Natural killer cell treated with Interleukin-12 subunit alpha and Interleukin-12 subunit beta and Interleukin-15 and Interleukin-18, amount 100 ng/mL, for 72 hours (primary cell): ENCODE measurements at regions not wholly inside any gene's neighbourhood (a gene's known extent, or its start where the extent isn't known, plus 50 kb on each side); places are given as distances from the start of the nearest gene placed in this dataset.

Experiments used
- ATAC-seq, 2 donors: fragments of 150-1000 bp; cut with Tn5 transposase in 1 of 2; sonication (Bioruptor Pico), chemical (Tn5 transposase) in 1 of 2; 2 replicates each; pipeline ENCODE4 v1.10.0; 2021
- DNase-seq: peaks from one replicate; pipeline ENCODE4 v3.0.0; 2022; ENCODE audit warnings: low spot score
- H3K27ac Mint-ChIP-seq, 2 donors: 1 replicate in 1 of 2; 2 replicates in 1 of 2; pipeline ENCODE4 v1.8.0; 2022; ENCODE audit warnings: mixed read lengths in 2 of 2, mild to moderate bottlenecking in 1 of 2, moderate library complexity in 1 of 2
- H3K27me3 Mint-ChIP-seq, 2 donors: 1 replicate in 1 of 2; 2 replicates in 1 of 2; pipeline ENCODE4 v1.8.0; 2022; ENCODE audit warnings: mixed read lengths in 2 of 2
- H3K36me3 Mint-ChIP-seq: one replicate; pipeline ENCODE4 v1.8.0; 2022; ENCODE audit warnings: mixed read lengths
- H3K4me1 Mint-ChIP-seq, 2 donors: 1 replicate in 1 of 2; 2 replicates in 1 of 2; pipeline ENCODE4 v1.8.0; 2022; ENCODE audit warnings: low read depth in 2 of 2, mixed read lengths in 2 of 2, mild to moderate bottlenecking in 1 of 2
- H3K4me3 Mint-ChIP-seq: one replicate; pipeline ENCODE4 v1.8.0; 2022; ENCODE audit warnings: mixed read lengths
- H3K9me3 Mint-ChIP-seq: 2 replicates; pipeline ENCODE4 v1.8.0; 2022; ENCODE audit warnings: mixed read lengths

- Mint-ChIP-seq H3K27ac (no peak overlapping the region), H3K4me3 (no peak overlapping the region), H3K4me1 (no peaks in the 10 kb centered on the region), H3K36me3 (peaks cover 4% of the 10 kb centered on the region), H3K27me3 (peaks cover 2 to 38% of the 10 kb centered on the region in 2 donors), H3K9me3 (no peaks in the 10 kb centered on the region)
- no peak for DNase-seq
- no peak for ATAC-seq
These were observed 75.9 kb upstream of the CCNG1 start for GRCh38 chr5:163361450-163361849.

- no peaks in the 10 kb centered on the region for H3K4me1 Mint-ChIP-seq
These were observed 74.5 kb upstream of the CCNG1 start for GRCh38 chr5:163362840-163363371.

GRCh38 chr5:163363389-163363788 lies 74.0 kb upstream of the CCNG1 start:
- Mint-ChIP-seq H3K36me3 (peaks cover 4% of the 10 kb centered on the region), H3K4me3 (no peak overlapping the region), H3K4me1 (no peaks in the 10 kb centered on the region), H3K27me3 (peaks cover 5 to 46% of the 10 kb centered on the region in 2 donors), H3K9me3 (no peaks in the 10 kb centered on the region), H3K27ac (no peak overlapping the region)
- DNase-seq (no peak), ATAC-seq (no peak)

More at GRCh38 chr5:163362840-163363371, 74.5 kb upstream of the CCNG1 start:
- ATAC-seq (no peak), DNase-seq (no peak)
- Mint-ChIP-seq H3K27ac (no peak overlapping the region), H3K36me3 (peaks cover 4% of the 10 kb centered on the region), H3K4me3 (no peak overlapping the region), H3K9me3 (no peaks in the 10 kb centered on the region), H3K27me3 (peaks cover 5 to 46% of the 10 kb centered on the region in 2 donors)

DNA sequence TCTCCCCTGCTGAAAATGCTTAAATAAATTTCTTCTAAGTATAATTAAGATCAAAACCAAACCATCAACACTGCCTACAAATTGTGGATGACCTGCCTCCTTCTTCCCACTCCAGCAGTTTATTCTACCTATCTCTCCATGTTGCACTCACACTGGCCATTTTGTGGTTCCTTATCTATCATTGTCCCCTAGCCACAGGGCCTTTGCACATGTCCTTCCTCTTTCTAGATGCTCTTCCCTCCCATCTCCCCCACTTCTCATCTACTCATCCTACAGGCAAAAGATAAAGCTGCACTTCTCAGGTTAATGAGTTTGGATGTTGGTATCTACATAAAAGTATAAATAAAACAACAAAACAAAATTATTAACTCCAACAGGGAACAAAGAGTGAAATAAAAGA lies 70.6 kb upstream of the CCNG1 start:
- Mint-ChIP-seq H3K4me1 (no peaks in the 10 kb centered on the region), H3K27me3 (peaks cover 6 to 36% of the 10 kb centered on the region in 2 donors)

DNA sequence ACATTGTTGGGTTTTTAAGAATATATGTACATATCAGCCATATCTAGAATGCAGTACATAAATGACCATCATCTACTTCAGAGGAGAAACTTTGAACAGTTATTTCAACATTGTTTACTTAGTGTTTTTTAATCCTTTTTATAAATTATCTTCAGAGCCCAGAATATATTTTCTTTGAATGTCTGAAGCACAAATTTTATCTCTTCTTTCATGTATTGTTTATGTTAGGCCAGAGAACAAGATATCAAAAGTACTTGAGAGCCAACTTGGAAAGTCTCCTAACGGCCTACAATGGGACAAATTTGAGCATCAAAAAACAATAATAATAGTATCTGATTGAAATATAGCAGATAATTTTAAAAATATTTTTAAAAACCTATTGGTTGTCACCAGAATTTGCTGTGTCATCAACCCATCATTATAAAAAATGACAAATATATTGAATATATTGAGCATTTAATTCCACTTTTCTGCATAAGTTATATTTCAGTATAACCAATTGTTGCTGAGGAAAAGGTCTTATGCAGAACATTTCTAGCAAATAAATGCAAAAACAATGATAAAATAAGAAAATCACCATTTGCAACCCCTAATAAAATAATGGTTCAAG lies 67.5 kb upstream of the CCNG1 start:
- Mint-ChIP-seq H3K9me3 (no peaks in the 10 kb centered on the region), H3K4me3 (no peak overlapping the region), H3K4me1 (no peaks in the 10 kb centered on the region), H3K36me3 (peaks cover 4% of the 10 kb centered on the region), H3K27ac (no peak overlapping the region), H3K27me3 (peaks cover 7 to 29% of the 10 kb centered on the region in 2 donors)
- DNase-seq (no peak), ATAC-seq (no peak)

More for the DNA sequence above, 70.6 kb upstream of the CCNG1 start:
- DNase-seq (no peak), ATAC-seq (no peak)
- Mint-ChIP-seq H3K36me3 (peaks cover 4% of the 10 kb centered on the region), H3K9me3 (no peaks in the 10 kb centered on the region), H3K27ac (no peak overlapping the region), H3K4me3 (no peak overlapping the region)

DNA sequence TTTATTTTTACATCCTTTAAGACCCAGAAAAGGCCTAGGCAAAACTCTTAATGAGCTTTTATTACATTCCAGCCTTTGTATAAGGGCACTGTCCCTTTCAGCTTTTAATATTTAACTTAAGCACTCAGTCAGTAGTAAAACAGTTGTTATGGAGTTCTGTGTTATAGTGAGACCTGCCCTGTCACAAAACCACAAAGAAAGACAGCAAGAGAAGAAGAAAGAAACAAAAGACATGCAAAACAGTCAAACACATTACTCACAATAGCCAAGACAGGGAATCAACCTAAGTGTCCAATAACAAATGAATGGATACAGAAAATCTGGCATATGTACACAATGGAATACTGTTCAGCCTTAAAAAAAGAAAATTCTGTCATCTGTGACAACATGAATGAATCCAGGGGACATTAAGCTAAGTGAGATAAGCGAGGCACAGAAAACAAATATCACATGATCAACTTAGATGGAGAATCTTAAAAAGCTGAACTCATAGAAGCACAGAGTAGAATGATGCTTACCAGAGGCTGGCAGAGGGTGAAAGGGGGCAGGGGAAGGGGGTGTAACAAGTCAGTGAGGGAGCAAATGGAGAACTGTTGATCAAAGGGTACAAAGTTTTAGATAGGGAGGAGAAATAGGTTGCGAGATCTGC lies 63.8 kb upstream of the CCNG1 start:
- Mint-ChIP-seq H3K4me1 (no peaks in the 10 kb centered on the region), H3K4me3 (no peak overlapping the region), H3K36me3 (no peaks in the 10 kb centered on the region)

GRCh38 chr5:163377982-163378381 lies 59.4 kb upstream of the CCNG1 start:
- peaks cover 11 to 21% of the 10 kb centered on the region in 2 donors for H3K27me3 Mint-ChIP-seq
- no peak overlapping the region for H3K4me3 Mint-ChIP-seq
- ATAC-seq, result no peak
- peaks cover 4% of the 10 kb centered on the region for H3K36me3 Mint-ChIP-seq
- H3K4me1 Mint-ChIP-seq, result no peaks in the 10 kb centered on the region
- no peak for DNase-seq
- H3K9me3 Mint-ChIP-seq, result no peaks in the 10 kb centered on the region
- no peak overlapping the region for H3K27ac Mint-ChIP-seq

More for the DNA sequence above, 63.8 kb upstream of the CCNG1 start:
- Mint-ChIP-seq H3K27me3 (peaks cover 10 to 20% of the 10 kb centered on the region in 2 donors), H3K9me3 (no peaks in the 10 kb centered on the region), H3K27ac (no peak overlapping the region)
- ATAC-seq, result no peak
- no peak for DNase-seq

- Mint-ChIP-seq H3K4me3 (no peak overlapping the region), H3K9me3 (no peaks in the 10 kb centered on the region), H3K36me3 (peaks cover 4% of the 10 kb centered on the region), H3K27ac (no peak overlapping the region), H3K4me1 (no peaks in the 10 kb centered on the region), H3K27me3 (peaks cover 8 to 16% of the 10 kb centered on the region in 2 donors)
- ATAC-seq, result no peak
- DNase-seq, result no peak
These were observed 57.9 kb upstream of the CCNG1 start for GRCh38 chr5:163379298-163380155.

DNA sequence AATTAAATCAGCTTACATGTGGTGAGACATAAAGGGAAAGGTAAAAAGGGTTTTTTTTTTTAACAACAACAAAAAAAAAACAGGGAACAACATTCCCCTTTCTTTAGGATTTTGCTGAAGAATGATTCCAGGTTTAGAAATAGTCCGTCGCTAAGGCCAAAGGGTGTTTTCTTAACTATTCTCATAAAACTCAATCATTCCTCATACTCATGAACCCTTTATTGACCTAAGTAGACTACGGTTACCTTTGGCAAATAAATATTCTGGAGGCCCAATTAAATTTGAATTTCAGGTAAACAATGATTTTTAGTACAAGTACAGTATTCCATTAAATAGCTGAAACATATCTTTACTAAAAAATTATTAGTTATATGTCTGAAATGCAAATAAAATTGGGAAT lies 55.6 kb upstream of the CCNG1 start:
- Mint-ChIP-seq H3K36me3 (peaks cover 4% of the 10 kb centered on the region), H3K4me1 (no peaks in the 10 kb centered on the region), H3K27ac (no peak overlapping the region), H3K27me3 (peaks cover 5 to 10% of the 10 kb centered on the region in 2 donors), H3K4me3 (no peak overlapping the region), H3K9me3 (no peaks in the 10 kb centered on the region)
- DNase-seq, result no peak
- no peak for ATAC-seq

DNA sequence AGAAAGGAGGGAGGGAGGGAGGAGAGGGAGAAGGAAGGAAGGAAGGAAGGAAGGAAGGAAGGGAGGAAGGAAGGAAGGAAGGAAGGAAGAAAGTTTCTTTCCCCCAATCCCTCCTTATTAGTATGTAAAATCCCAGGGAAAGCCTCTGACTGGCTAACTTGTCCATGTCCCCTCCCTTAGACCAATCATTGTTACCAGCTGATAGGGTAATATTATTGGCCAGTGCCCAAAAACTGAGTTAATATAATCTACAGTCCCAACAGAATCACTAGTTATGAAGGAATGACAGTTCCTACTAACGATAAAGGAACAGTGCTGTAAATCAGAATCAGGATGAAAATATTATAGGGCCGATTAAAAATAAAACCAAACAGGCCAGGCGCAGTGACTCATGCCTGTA lies 53.6 kb upstream of the CCNG1 start:
- no peak for DNase-seq
- H3K36me3 Mint-ChIP-seq, result peaks cover 4% of the 10 kb centered on the region
- no peak for ATAC-seq
- H3K4me3 Mint-ChIP-seq, result no peak overlapping the region
- H3K27ac Mint-ChIP-seq, result no peak overlapping the region
- H3K9me3 Mint-ChIP-seq, result no peaks in the 10 kb centered on the region
- H3K4me1 Mint-ChIP-seq, result no peaks in the 10 kb centered on the region
- H3K27me3 Mint-ChIP-seq, result peaks cover 3 to 21% of the 10 kb centered on the region in 2 donors

DNA sequence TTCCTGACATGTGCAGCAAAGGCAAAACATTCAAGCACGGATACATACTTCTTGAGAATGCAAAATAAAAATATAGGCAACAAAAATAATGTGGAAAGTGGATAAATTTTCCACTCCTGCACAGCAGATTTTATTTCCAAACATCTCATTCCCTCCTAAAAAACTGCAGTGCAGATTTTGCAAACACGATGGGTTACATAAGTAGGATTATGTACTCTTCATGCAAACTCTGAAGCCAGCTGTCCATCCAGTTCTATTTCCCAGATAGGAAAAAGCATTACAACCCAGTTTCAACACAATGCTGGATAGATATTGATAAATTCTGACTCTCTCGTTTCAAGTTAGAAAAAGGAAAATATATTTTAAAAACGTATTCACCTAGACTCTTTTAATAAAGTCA lies 52.7 kb upstream of the CCNG1 start:
- DNase-seq, result no peak
- no peak overlapping the region for H3K4me3 Mint-ChIP-seq
- ATAC-seq, result no peak
- H3K36me3 Mint-ChIP-seq, result peaks cover 2% of the 10 kb centered on the region
- no peaks in the 10 kb centered on the region for H3K4me1 Mint-ChIP-seq
- H3K27ac Mint-ChIP-seq, result no peak overlapping the region
- no peaks in the 10 kb centered on the region for H3K9me3 Mint-ChIP-seq
- H3K27me3 Mint-ChIP-seq, result peaks cover 3 to 30% of the 10 kb centered on the region in 2 donors

- Mint-ChIP-seq H3K9me3 (no peaks in the 10 kb centered on the region), H3K4me1 (no peaks in the 10 kb centered on the region), H3K27ac (no peak overlapping the region), H3K4me3 (no peak overlapping the region), H3K27me3 (peaks cover 3 to 36% of the 10 kb centered on the region in 2 donors), H3K36me3 (no peaks in the 10 kb centered on the region)
- DNase-seq (no peak), ATAC-seq (no peak)
These were observed 52.1 kb upstream of the CCNG1 start for GRCh38 chr5:163385271-163385670.

- Mint-ChIP-seq H3K36me3 (no peaks in the 10 kb centered on the region), H3K27me3 (peaks cover 6 to 42% of the 10 kb centered on the region in 2 donors), H3K4me1 (no peaks in the 10 kb centered on the region), H3K4me3 (no peak overlapping the region), H3K27ac (no peak overlapping the region), H3K9me3 (no peaks in the 10 kb centered on the region)
- no peak for ATAC-seq
- DNase-seq, result no peak
These were observed 51.6 kb upstream of the CCNG1 start for GRCh38 chr5:163385824-163386223.

DNA sequence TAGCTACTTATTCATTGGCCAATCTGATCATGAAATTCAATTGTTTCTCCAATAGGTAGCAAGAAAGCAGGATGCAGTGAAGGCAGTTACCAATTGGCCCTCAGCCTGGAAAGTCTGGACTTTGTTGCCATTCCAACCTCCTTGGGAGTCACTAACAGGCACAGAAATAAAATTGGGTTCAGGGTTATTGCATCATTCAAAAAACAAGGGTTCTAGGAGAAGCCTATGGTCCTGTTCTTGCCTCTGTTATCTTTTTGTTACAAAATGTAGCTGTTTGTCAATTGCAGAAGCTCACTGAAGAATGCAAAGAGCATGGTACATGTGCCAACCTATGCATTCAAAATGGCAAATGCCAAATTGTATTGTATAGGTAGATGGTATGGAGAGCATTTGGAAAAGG lies 51.0 kb upstream of the CCNG1 start:
- Mint-ChIP-seq H3K4me1 (no peaks in the 10 kb centered on the region), H3K27me3 (peaks cover 9 to 46% of the 10 kb centered on the region in 2 donors), H3K27ac (no peak overlapping the region), H3K36me3 (no peaks in the 10 kb centered on the region), H3K4me3 (no peak overlapping the region), H3K9me3 (no peaks in the 10 kb centered on the region)
- ATAC-seq (no peak), DNase-seq (no peak)
